Epidermal melanocyte (primary cell): ENCODE measurements at regions not wholly inside any gene's neighbourhood (a gene's known extent, or its start where the extent isn't known, plus 50 kb on each side); places are given as distances from the start of the nearest gene placed in this dataset.

ENCODE experiments used
- DNase-seq: peaks from one replicate; pipeline ENCODE4 v3.0.0; 2011; ENCODE audit warnings: low spot score; ENCODE audit not compliant: insufficient read length

DNA sequence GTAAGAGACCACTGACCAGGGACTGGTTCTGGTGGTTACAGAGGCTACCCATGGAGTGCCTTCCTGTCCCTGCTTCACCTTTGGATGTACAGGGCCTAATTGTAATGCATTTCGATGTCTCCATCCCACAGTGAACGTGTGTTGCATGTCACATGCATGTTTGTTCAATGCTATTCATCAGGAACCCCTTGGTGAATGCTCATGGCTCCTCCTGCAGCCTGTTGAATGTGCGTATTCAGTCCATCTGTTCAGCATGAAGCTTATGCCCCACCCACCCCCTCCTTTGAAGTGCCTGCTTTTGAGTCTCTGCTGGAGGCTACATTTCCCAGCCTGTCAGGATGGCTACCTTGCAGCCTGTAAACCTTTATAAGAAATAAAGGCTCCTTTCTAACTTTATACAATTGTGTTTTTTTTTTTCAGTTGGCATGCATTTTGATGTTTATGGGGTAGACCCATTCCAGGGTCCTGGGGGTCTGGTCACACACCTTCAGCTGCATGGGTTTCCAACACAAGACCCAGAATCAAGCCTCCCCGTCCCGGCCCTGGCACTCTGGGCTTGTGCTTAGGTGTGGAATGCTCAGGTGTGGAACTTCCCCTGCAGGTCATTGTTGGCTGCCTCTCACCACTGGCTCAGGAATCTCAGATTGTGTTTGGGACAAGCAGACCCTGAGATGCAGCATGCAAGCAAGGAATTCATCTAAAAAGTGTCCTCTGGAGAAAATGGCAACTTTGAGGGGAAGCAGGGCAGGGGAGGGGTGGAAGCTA, 238.8 kb upstream of the HDAC4 start:
- no peak for DNase-seq

DNA sequence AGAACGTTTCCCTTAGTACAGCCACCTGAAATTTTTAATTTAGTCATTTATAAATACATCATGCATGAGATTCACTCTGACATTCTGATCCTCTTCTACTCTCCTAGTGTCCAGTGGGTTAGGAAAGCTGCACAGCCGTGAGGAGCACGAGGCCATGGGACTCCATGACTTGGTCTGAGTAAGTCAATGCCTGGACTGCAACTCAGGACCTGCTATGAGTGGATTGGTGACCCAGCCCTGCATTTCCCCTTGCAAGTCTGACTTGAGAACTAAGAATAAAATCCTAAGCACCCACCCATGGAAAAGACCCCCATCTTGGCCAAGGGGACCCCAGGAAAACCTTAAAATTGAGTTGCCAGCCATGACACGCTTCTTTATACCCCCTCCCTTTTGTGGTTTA, 237.6 kb upstream of the HDAC4 start:
- DNase-seq, result no peak

DNA sequence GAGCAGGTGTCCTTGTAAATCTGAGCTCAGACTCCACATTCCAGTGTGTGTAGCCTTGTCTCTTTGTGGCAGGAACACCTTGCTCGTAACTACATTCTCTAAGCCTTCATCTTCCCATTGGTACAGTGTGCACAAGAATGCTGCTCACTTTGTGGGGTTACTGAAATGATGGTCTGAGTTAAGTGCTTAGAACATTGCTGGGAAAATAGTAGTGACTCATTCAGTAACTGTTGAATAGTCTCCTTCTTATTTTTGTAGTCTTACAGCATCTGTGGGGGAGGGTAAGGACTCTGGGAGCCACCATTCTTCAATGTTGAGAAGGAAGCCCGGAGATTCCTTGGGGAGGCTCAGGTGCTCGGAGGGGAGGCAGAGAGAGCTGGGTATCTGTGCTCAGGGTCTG, 236.0 kb upstream of the HDAC4 start:
- DNase-seq, result no peak

DNA sequence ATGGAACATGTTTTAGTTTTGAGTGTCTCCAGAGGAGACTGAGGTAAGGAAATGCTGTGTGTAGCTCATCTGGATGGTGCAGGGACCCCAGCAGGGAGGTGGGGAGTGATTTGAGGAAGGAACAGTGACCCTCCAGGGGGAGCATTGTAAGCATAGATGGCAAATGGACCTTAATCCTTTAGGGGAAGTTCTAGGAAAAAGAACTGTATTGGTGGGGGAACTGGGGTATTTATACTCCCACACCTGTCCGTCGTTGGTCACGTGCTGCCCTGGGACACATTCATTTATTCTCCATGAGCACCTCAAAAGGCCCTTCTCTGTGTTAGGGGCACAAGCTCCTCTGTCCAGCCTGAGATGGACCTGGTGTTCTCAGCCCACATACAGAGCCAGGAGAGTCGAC, 233.9 kb upstream of the HDAC4 start:
- no peak for DNase-seq

DNA sequence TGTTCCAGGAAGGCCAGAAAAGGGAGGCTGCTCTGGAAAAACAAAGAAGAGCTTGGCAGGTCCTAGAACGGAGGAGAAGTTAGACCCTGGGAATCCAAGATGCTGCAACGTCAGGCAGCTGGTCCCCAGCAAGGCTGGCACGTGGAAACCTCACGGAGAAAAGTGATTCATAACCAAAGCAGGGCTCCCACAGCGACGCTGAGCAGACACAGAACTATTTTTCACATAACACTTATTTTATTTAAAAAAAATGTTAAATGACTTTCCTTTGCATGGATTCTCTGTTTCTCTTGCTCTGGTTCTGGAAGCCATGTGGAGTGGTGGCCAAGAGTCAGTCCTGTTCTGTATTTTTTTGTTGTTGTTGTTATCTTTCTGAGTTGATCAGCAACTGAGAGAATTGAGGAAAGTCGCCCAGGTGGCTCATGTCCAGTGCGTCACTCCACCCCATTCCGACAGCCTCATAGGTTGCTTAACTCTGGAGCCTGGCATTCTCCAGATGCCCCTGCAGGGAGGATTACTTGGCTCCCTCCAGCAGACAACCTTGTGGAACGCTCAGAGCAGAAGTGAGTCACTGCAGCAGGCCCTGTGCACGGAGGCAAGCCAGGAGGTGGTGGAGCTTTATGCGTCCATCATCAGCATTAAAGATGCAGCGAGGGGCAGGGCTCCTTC, 229.9 kb upstream of the HDAC4 start:
- peak; percentile 22 for DNase-seq

DNA sequence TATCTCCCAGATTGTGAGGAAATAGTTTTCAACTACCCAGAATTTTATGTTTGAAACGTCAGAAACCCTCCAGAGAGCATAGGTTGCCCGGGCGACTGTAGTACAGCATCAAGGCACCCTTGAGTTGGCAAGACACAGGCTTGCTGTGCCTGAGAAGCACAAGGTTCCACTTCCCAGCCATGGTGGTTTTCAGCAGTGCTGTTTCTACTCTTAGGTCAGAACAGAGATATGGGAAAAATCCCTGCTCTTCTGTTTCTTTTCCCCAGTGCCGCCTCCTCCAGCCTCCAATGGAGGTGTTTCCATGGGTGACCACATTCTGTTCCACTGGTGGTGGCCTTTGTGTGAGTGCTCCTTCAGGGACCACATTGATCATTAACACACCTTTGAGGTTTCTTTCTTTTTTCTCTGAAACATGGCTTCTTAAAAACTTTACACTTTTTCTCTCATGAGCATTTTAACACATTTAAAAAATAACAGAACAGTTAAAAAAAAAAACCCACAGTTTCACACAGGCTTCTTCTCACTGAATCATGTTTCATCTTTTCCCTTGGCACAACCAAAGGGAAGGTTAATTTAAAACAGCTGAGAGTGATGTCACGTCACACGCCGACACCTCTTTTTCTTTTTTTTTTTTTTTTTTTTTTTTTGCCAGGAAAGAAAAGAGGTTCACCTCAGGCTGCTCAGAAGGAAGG, 229.3 kb upstream of the HDAC4 start:
- DNase-seq, result no peak

DNA sequence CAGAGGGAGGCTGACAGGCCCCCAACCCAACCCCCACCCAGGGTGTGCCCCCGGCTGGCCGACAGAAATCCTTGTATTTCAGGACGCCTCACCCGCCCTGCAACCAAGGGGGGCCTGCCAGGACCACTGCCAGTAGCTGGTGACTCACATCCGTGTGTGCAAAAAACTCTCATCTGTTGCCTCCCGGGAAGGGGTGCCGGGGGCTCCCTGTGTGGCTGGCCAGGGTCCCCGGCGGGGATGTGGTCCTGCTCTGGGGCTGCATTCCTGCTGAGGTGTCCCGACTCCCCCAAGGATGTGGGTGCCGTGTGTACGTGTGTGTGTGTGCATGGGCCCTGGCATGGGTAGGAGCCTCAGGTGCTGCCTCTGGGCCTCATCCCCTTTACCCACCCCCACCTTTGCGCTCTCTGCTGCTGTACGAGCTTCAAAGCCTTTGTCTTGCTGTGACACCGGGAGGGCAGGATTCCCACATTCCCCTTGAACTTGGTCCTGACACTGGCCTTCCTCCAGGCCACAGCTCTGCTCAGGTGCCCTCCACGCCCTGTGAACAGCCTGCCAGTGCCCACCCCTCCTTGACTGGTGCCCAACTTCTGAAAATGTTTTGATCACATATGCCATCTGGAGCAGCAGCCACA, 226.3 kb upstream of the HDAC4 start:
- DNase-seq, result no peak

DNA sequence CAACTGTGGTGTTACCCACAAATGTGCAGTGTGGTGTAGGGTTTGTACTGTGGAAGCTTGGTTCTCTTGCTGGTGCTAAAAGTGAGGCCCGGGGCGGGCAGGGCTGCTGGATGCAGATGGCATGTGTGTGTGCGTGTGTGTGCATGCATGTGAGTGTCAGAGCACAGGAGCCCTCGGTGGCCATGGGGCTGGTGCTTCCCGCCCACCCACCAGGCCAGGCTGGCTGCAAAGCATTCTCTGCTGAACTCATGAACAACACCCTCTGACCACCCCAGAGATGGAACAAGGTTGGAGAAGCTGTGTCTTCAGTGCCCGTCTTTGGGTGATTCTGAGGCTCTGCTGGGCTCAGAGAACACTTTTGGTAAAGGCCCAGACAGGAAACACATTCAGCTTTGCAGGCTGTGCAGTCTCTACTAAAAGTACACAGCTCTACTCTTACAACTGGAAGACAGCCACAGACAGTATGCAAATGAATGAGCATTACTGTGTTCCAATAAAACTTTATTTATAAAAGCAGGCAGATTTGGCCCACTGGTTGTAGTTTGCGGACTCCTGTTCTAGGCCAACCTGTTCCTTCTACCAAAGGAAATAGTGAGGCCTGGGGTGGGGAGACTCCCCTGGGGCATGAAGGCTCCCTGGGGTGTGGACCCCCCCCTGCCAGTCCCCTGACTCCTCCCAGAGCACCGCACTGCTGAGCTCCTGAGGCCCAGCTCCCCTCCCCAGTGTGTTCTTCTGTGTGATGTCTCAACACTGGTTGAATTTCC, 225.3 kb upstream of the HDAC4 start:
- no peak for DNase-seq

DNA sequence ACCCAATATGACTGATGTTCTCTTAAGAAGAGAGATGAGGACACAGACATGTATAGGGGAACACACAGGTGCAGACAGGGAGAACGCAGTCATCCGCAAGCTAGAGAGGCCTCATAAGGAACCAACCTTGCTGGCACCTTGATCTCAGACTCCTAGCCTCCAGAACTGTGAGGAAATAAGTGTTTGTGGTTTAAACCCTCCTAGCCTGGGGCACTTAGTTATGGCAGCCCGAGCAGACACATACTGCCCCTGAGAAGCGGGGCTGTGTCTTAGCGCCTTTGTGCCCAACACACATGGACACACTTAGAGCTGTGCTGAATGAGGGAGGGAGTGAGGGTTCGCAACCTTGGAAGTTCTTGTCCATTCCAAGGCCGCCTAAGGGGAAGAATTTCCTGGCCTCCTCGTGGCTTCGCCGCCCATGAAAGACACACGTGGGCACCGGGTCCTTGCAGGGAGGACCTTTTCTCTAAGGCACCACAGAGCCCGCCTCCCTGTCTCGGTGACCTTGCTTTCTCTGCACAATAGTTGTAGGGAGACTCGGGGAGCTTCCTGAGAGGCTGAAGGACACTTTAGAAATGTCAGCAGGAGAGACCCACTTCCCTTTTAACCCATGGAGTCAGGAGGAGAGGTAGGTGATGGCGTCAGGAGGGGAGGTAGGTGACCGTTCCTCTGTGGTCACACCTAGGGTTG, 224.5 kb upstream of the HDAC4 start:
- no peak for DNase-seq

DNA sequence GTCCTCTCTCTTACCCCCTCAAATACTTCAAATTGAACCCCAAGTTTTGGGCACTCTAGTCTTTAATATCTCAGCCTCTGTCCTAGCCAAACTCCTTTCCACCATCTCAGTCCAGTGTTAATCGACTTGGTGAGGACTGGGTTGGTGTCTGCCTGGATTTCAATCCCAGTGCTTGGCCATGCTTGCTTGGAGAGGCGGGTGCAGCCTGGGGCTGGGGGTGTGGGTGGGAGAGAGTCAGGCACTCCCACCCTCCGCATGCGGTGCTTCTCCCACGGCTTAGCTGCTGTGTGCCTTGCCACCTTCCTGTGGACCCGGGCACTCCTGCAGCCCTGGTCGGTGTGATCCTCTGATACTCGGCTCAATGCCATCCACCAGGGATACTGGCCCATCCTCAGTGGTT, 220.8 kb upstream of the HDAC4 start:
- no peak for DNase-seq

DNA sequence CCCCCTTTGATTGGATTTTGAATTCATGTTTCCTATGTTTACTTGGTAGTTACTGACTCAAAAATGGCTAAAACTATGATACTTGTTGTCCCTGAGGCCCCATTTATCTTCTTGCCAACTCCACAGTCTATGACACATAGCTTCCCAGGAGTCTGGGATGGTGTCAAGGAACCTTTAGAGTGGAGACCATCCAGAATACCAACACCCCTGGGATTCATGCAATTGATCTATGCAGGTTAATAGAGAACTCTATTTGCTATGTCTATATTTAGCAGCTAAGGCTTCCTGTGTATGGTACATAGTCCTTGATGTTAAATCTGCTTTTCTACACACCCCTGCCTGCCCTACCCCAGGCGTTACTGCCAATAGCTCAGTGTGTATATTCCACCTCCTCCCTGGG, 218.5 kb upstream of the HDAC4 start:
- DNase-seq, result no peak

DNA sequence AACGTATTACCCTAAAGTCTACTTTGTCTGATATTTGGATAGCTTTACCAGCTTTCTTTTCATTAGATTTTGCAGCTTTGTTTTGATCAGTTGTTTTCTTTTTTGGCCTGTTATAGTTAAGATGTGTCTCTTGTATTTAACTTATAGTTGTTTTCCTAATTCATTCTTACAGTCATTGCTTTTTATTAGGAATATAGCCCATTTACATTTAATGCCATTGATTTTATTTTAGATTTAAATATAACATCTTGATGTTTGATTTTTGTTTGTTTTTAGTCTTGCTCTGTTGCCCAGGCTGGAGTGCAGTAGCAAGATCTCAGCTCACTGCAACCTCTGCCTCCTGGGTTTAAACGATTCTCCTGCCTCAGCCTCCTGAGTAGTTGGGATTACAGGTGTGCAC, 215.9 kb upstream of the HDAC4 start:
- DNase-seq, result no peak

DNA sequence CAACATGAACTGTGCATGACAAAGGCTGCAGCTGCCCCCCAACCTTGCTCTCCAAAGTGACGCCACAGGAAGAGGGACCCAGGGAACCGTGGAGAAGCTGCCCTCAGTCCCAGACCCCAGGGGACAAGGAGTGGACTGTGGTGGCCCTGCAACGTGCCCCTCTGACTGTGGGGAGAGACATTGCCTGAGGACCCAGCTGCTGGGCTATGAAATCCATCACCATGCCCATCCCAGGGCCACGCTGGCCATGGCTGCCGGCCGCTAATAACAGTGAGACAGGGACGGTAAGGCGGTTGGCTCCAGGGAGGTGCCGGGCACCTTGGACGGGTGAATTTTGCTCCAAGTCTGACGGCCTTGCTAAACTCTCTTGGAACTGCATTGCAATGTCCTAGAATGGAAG, 211.3 kb upstream of the HDAC4 start:
- no peak for DNase-seq

DNA sequence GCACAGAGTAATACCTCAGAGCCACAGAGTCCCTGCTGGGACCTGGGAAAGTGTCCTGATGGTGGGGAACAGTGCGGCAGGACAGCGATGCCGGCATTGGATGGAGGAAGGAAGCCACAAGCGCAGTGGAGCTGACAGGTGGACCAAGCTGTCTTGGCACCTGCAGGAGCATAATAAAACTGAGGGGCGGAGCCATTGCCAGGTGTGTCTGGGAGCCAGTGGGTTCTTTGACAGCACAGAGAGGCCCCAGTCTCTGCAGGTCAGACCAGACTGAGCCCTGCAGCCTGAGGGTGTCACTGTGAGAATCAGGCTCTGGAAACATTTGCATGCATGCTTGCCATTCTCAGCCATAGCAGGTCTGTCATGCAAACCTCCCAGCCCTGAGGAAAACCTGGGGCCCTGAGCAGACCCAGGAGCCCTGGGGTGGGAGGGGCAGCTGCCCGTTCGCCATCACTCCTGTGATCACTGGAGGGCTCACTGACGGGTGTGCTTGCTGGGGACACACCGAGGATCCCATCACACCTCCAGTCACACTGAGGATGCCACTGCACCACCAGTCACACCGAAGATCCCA, 210.5 kb upstream of the HDAC4 start:
- no peak for DNase-seq

DNA sequence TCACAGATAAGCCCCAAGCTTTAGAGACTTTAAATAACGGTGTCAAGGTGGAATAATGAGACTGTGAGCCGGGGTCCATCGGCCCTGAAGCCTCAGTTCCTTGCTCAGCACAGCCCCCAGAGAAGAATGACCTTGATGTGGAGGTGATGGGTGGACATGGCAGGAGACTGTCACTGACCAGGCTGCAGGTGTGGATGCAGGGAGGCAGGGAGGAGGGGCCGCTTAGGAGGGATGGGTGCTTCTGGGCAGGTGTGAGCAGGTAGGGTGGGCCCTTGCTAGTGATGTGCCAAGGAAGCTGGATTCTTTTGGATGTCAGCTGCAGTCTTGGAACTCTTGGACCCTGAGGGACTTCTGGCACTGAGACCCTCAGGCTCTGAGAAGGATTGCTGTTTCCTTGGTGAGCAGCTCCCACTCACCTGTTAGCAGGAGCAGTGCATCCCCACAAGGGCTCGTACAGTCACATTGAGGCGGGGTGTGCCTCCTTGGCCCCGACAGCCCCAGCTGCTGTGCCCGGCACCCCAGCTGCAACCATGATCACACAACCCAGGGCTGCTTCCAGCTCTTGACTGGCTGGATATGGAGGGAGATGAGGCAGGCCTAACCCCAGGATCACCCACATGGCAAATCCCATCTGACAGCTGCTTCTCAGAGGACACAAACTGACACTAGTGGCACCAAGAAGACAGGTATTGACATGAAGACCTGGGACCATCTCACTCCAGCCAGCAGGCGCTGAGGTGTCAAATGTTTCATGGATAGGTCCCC, 209.8 kb upstream of the HDAC4 start:
- no peak for DNase-seq

DNA sequence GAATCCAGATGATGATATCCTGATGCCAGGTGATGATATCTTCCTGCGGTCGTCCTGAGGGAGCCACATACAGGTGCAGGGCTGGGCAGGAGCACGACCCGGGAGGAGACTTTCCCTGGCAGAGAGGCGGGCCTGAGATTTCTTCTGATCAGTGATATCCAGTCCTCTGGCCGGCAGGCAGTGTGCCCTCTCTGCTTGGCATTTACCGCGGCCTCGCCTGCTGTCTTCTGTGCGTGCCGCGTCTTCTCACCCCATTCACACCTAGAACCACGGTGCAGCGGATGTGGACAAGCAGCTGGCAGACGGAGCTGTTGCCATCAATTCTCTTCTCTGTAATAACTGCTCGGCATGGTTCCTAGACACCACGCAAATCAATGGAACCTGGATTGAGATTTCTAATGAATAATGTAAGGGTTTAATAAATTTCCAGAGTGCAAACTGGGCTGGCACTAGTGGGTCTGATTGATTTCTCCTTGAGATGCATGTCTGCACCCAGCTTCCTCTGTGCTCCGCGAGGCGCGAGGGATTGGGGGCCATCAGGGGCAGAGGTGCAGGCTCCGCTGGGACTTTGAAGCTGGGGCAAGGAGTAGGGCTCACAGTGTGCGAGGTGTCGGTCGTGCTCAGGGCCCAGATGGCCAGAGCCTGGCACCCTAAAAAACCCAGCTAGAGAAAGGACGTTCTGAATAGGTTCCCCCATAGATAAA, 208.9 kb upstream of the HDAC4 start:
- DNase-seq, result no peak

DNA sequence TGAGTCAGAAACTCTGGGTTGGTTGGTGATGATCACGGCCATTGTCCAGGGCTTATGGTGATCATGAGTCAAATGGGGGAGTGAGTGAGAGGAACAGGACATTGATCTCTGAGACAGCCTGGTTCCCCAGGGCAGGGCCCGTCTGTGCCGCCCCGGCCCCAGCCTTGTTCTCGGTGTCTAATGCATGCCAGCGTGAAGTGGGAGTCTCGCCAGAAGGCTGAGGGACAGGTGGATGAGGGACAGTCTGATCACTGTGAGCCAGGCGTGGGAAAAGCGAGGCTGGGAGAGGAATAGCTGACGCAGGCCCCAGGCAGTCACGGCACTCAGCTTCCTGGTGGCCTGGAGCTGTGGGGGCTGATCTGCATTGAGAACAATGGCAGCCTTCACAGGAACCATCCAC, 208.3 kb upstream of the HDAC4 start:
- DNase-seq, result no peak

DNA sequence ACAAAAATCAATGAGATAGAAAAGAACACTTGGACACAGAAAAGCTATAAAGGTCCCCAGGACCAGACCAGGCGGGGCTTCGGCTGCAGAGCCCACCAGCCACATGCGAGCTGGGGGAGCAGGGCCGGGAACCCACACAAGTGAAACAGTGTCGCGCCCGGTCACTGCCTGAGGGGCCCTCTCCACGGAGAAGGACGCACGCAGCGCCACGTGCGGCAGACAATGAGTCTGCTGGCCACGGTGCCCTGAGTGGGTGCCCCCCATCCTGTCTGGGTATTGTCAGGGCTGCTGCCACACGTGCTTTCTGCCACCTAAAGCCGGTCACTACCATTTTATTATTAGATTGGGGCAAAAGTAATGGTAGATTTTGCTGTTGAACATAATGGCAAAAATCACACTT, 207.9 kb upstream of the HDAC4 start:
- DNase-seq, result no peak

DNA sequence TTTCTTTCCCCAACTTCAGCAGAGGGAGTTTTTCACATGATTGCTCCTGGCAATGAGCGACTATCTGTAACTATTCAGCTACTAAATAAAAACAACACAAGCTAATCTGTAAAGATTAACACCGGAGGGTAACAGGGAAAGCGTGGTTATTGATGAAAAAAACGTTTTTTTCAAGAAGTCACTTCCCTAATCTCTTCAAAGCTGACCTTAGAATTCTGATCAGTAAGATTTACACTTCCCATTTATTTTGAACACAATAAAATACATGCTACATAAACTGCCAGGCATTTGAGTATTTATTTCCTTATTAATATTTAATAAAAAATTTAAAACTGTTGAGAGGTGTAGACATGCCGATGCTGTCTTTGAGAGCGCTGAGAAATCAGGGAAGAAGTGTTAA, 207.4 kb upstream of the HDAC4 start:
- no peak for DNase-seq
